DMS153 treated with DMSO at 0.1 percent for 48 hours (cell line): ENCODE measurements at regions not wholly inside any gene's neighbourhood (a gene's known extent, or its start where the extent isn't known, plus 50 kb on each side); places are given as distances from the start of the nearest gene placed in this dataset.
"Not testable (repeated sequence)": the region's sequence is repeated elsewhere in the genome, so short reads cannot be mapped to it uniquely, and the experiment has no call there.

ENCODE experiments used
- DNase-seq: peaks from one replicate; lab custom pipeline; 2025; ENCODE audit not compliant: unreplicated experiment; lab: John Stamatoyannopoulos, UW

DNA sequence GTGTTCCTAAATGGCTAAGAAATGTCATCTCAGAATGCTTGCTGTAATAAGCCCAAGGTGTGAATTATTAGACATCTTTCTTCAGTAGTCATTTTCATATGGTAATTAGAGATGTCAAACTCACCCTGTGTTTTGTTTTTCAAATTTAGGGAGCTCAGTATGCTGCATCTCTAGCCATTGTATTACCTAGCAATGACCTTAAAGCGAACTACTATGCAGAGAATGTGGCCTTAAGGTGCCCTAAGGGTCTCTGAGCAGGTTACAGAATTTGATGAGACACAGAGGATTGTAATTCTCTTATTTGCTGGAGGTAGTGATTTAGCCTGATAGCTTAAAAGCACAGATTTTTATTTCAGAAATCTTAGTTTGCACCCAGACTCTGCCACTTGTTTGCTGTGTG lies 1052.6 kb upstream of the DDX18 start:
- no peak for DNase-seq

DNA sequence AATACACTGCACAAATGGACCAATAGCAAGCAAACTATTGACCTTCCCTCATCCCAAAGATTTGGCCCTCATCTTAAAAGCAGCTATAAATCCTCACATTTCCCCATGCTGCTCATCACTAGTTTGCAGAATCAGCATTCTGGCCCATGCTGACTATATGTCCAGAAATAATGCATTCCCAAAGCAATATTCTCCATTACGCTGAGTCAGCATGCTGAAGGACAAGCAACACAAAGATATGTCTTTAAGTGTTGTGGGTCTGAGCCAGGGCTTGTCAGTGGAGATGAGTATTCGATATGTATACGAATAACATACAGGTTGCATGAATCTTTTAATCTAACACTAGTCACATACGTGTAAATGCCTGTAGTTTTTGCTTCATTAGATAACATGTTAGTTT lies 1045.0 kb upstream of the DDX18 start:
- no peak for DNase-seq

GRCh38 chr2:116776556-116776955 lies 1037.9 kb upstream of the DDX18 start:
- DNase-seq: no peak

DNA sequence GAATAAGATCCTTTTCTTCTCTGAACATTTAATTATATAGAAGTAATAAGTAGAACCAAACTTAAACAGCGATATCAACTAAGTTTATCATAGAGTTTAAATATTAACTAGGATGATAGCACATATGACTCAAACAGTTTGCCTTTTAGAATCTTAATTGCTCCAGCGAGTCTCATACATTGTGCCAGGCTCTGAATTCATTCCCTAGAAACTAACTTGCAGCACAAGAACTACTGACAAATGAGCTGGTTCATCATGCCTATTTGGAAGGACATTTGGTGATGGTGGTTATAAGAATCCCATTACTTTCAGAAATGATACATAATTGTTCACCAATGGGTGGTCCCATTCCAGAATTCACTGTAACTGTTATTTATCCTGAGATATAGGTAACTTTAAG lies 1026.6 kb upstream of the DDX18 start:
- no peak for DNase-seq

GRCh38 chr2:116802671-116803070 lies 1011.8 kb upstream of the DDX18 start:
- DNase-seq: no peak

GRCh38 chr2:116804901-116805300 lies 1009.6 kb upstream of the DDX18 start:
- DNase-seq: no peak

- DNase-seq: not testable (repeated sequence)
Observed at GRCh38 chr2:116806505-116806904, 1008.0 kb upstream of the DDX18 start.

DNA sequence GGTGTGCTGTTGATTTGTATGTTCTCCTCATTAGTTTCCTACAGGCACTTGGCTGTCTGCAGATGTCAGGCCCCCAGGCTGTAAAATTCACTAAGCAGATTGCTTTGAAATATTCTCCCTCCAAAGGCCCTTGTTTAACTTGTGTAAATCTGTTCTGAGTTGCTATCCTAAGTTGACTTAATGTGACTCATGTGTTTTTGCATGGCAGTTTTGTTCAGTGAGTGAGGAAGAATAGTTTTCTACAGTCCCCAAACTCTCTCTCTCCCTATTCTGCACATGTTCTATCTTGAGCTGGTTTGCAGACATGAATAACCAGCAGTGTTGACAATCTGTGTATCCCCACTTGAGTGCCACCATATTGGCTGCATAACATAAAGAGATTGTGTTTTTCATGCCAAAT lies 1005.4 kb upstream of the DDX18 start:
- no peak for DNase-seq

DNA sequence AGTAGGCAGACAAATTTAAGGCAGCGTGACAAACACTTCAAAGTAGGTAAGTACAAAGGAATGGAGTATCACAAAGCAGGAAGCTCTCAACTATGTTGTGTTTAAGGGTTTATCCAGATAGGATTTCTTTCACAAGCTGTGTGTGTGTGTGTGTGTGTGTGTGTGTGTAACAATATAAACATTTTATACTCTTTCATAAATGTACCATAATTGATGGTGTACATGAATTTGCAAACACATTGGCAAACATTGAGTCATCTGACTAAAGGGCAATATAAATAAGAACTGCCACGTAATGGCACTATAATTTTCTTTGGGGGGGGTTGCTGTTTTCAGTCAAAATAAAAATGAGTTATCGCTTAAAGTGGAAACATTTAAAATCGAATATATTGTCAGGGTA lies 1004.4 kb upstream of the DDX18 start:
- no peak for DNase-seq

GRCh38 chr2:116810645-116811044 lies 1003.8 kb upstream of the DDX18 start:
- DNase-seq: no peak

DNA sequence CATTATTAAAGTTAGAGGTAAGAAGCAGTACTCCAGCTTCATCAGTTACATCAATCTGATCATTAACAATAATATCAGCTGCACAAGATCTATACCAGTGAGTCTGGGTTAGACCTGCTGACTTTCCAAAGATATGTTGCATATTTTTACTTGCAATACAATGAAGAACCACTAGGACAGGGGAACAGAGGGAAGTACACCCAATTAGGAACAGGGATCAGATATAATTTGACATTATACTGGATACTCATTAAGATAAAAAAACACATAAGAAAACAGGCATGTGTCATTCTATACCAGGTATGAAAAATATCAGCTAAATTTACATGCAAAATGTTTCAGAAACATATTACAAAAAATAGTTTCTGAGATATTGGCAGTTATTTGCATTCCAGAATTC lies 995.1 kb upstream of the DDX18 start:
- no peak for DNase-seq

GRCh38 chr2:116820986-116821385 lies 993.5 kb upstream of the DDX18 start:
- DNase-seq: no peak

DNA sequence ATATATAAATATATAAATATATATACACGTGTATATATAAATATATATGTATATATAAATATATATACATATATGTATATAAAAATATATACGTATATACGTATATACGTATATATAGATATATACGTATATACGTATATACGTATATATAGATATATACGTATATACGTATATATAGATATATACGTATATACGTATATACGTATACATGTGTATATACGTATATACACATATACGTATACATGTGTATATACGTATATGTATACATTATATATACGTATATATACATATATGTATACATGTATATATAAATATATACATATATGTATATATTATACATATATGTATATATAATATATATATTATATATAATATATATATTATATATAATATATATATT lies 984.9 kb upstream of the DDX18 start:
- DNase-seq: not testable (repeated sequence)

DNA sequence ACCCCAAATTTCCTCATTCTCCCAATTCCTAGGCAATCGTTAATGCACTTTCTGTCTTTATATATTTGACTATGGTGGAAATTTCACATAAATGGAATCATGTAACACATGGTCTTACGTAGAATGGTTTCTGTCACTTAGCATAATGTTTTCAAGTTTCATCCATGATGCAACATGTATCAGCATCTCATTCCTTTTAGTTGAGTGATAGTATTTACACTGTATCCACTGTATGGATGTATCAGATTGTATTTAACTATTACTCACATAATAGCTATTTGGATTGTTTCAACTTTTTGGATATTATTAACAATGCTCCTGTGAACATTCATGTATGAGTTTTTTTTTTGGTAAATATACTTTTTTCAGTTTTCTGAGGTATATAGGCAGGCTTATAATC lies 982.3 kb upstream of the DDX18 start:
- DNase-seq: no peak

DNA sequence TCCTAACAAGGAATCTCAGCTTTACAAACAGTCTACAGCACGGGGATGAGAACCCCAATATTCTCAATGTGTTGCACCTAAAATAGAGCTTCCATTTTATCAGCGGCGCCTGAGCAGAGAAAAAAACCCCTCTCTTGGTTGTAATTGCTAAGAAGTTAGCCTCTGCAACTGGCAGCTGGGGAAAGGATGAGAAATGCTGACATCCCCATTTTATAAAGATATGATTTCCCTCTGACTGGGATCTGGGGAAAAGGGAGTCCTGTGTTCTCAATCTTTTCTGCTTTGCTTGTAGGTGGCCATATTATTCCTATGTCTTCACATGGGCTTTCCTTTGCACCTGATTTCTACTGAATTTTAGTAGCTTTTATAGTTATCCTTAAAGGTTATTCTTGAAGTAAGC lies 981.4 kb upstream of the DDX18 start:
- no peak for DNase-seq

GRCh38 chr2:116842164-116842563 lies 972.3 kb upstream of the DDX18 start:
- no peak for DNase-seq

- no peak for DNase-seq
Observed at GRCh38 chr2:116859708-116860107, 954.8 kb upstream of the DDX18 start.

DNA sequence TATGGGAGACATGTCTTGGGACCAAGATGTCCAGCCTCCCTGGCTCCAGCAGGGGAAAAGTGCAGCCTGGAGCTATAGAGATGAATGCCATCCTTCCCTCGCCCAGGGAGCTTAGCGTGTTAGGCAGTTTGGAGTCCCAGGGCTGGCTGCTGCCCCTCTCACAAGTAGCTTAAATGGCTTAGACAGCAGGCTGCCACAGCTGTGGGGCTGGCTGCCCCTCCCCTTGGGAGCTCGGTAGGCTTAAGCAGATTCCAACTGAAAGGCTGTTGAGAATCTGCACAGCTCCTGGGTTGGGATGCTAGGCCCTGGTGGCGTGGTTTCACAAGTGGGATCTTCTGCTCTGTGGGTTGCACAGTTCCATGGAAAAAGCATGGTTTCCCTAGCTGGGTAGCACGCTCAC lies 940.5 kb upstream of the DDX18 start:
- DNase-seq: no peak

- DNase-seq: no peak
Observed at GRCh38 chr2:116877274-116877673, 937.2 kb upstream of the DDX18 start.

DNA sequence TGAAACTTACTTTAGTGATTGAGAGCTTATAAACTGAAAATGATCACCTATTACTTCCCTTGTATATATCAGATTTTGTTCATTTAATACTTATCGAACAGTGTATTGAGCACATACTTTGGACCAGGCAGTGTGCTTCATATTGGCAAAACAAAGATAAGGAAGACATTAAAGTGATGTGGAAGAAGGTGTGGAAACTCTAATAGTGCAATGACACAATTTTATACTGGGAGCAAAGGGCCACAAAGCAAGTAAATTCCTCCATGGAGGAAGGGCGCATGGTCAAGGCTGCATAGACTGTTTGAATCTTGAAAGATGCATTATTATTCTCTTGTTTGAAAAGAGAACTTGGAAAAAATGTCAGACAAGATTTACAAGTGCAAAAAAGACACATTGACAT lies 936.5 kb upstream of the DDX18 start:
- no peak for DNase-seq

DNA sequence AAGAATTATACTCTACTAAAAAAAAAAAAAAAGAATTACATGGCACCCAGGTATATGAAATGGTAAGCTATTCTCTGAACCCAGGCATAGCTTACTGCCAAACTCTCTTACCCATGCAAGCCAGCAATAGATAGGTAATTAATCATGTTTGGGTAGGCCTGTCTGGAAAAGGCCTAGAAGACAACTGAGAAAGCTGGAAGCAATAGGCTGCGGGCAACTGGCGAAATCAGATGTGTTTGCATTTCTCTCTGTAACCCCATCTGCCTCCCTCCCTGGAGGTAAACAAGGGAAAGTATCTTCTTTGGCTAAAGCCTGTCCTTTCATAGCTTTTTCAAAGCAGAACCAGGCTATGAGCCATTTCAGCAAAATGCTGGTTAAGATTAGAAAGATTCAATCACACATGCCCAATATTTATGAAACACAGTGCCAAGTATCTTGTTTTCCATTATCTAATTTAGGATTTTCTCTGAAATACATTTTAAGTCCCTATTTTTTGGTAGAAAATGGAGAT lies 934.8 kb upstream of the DDX18 start:
- DNase-seq: peak; percentile 5

DNA sequence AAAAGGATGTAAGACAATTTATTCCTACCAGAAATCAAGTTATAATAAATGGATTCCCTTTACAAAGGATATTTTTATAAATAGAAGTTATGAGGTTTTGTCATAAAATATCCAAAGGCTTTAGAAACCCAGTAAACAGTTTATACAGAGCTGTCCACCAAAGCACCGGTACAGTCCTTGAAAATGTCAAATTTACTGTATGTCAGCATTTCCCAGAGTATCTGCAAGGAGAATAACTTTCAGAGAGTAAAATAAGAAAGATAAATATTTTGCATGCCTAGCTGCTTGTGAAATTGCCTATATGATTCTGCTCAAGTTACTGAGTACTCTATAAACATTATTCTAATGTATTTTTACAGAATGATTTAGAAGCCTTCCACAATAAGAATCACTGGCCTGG lies 923.3 kb upstream of the DDX18 start:
- no peak for DNase-seq

DNA sequence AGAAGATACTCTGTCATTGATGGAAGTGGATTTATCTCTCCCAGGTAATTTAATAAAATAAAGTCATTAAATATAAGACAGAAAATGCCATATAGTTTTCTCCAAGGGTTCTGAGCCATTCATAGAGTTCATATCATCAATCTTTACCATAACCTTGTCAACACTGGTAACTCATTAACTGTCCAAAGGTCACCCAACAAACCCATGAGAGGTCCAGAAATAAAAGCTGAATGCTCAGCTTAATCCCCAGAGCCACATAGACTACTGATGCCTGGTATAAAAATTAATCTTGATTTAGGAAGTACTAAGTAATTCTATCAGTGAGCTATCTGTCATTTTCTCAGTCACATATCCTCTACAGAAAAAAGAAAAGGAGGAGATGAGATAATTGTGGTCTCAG lies 903.0 kb upstream of the DDX18 start:
- no peak for DNase-seq

GRCh38 chr2:116915673-116916072 lies 898.8 kb upstream of the DDX18 start:
- DNase-seq: no peak
